Brain microvascular endothelial cell (primary cell): ENCODE measurements at regions not wholly inside any gene's neighbourhood (a gene's known extent, or its start where the extent isn't known, plus 50 kb on each side); places are given as distances from the start of the nearest gene placed in this dataset.
"Not testable (repeated sequence)": the region's sequence is repeated elsewhere in the genome, so short reads cannot be mapped to it uniquely, and the experiment has no call there.

ENCODE experiments used
- DNase-seq: peaks from one replicate; pipeline ENCODE4 v3.0.0-alpha.2; 2020
- H3K27ac ChIP-seq: fragments of 250-450 bp; sonication (Bioruptor Pico); 2 replicates; pipeline ENCODE4 v1.5.1; 2020; ENCODE audit warnings: mild to moderate bottlenecking, moderate library complexity
- H3K27me3 ChIP-seq: fragments of 250-450 bp; sonication (Bioruptor Pico); replicated peaks from 2 replicates; pipeline ENCODE4 v1.5.1; 2020; ENCODE audit warnings: mild to moderate bottlenecking
- H3K36me3 ChIP-seq: fragments of 250-450 bp; sonication (Bioruptor Pico); replicated peaks from 2 replicates; pipeline ENCODE4 v1.5.1; 2020; ENCODE audit warnings: mild to moderate bottlenecking
- H3K4me3 ChIP-seq: 2 replicates; pipeline ENCODE4 v1.5.1; 2011; ENCODE audit warnings: low read depth, mild to moderate bottlenecking, control low read depth, low read length, moderate library complexity
- CTCF ChIP-seq: IDR thresholded peaks from 2 replicates; pipeline ENCODE4 v1.5.1; 2011; ENCODE audit warnings: low read depth, mild to moderate bottlenecking, moderate library complexity, low read length, control low read depth, inconsistent platforms; ENCODE audit errors: missing control alignments
- in situ Hi-C: cut with HindIII; loops from 2 replicates; pipeline ENCODE4 v1.10.0; 2017; ENCODE audit warnings: low sequenced_read_pairs, low pct_ligation_motif_present

- H3K27ac ChIP-seq = no peak overlapping the region
- no peak for DNase-seq
- in situ Hi-C loops = no loop called here
- H3K36me3 ChIP-seq = no peaks in the 10 kb centered on the region
- no peak overlapping the region for H3K4me3 ChIP-seq
- no peak for TF ChIP-seq CTCF
- no peaks in the 10 kb centered on the region for H3K27me3 ChIP-seq
Measured at GRCh38 chr4:132346016-132346415, 803.1 kb upstream of the PCDH10 start.

GRCh38 chr4:132351606-132352005, 797.5 kb upstream of the PCDH10 start:
- DNase-seq, in situ Hi-C loops, H3K36me3 ChIP-seq: not testable (repeated sequence)

DNA sequence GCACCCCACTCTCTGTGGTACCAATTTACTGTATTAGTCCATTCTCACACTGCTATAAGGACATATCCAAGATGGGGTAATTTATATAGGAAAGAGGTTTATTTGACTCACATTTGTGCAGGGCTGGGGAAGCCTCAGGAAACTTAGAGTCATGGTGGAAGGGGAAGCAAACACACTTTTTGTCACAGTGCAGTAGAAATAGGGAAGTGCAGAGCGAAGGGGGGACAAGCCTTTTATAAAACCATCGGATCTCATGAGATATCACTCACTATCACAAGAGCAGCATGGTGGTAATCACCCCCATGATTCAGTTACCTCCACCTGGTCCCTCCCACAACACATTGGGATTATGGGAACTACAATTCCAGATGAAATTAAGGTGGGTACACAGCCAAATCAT, 766.9 kb upstream of the PCDH10 start:
- no peak for DNase-seq
- Histone ChIP-seq H3K27ac (no peak overlapping the region), H3K4me3 (no peak overlapping the region), H3K36me3 (no peaks in the 10 kb centered on the region), H3K27me3 (no peaks in the 10 kb centered on the region)
- no peak for TF ChIP-seq CTCF
- in situ Hi-C loops = no loop called here

More at GRCh38 chr4:132351606-132352005, 797.5 kb upstream of the PCDH10 start:
- H3K4me3 ChIP-seq, H3K27me3 ChIP-seq, H3K27ac ChIP-seq: not testable (repeated sequence)

GRCh38 chr4:132383571-132384199, 765.4 kb upstream of the PCDH10 start:
- Histone ChIP-seq H3K4me3 (no peak overlapping the region), H3K36me3 (no peaks in the 10 kb centered on the region), H3K27ac (no peak overlapping the region), H3K27me3 (no peaks in the 10 kb centered on the region)
- no peak for DNase-seq
- TF ChIP-seq CTCF = no peak
- in situ Hi-C loops = no loop called here

GRCh38 chr4:132384709-132385108, 764.4 kb upstream of the PCDH10 start:
- no peak for TF ChIP-seq CTCF
- Histone ChIP-seq H3K36me3 (no peaks in the 10 kb centered on the region), H3K4me3 (no peak overlapping the region), H3K27ac (no peak overlapping the region), H3K27me3 (no peaks in the 10 kb centered on the region)
- no peak for DNase-seq
- in situ Hi-C loops = no loop called here

- DNase-seq = no peak
- no peak overlapping the region for H3K27ac ChIP-seq
- no peaks in the 10 kb centered on the region for H3K36me3 ChIP-seq
- in situ Hi-C loops = no loop called here
- H3K27me3 ChIP-seq = no peaks in the 10 kb centered on the region
- no peak overlapping the region for H3K4me3 ChIP-seq
- TF ChIP-seq CTCF = no peak
Measured at GRCh38 chr4:132386130-132386529, 763.0 kb upstream of the PCDH10 start.
